ENCODE measurements at regions not wholly inside any gene's neighbourhood (a gene's known extent, or its start where the extent isn't known, plus 50 kb on each side); places are given as distances from the start of the nearest gene placed in this dataset.

GRCh38 chr16:50977138-50977537 lies 173.9 kb downstream of the SALL1 start:
- TF ChIP-seq, protein P1, sequence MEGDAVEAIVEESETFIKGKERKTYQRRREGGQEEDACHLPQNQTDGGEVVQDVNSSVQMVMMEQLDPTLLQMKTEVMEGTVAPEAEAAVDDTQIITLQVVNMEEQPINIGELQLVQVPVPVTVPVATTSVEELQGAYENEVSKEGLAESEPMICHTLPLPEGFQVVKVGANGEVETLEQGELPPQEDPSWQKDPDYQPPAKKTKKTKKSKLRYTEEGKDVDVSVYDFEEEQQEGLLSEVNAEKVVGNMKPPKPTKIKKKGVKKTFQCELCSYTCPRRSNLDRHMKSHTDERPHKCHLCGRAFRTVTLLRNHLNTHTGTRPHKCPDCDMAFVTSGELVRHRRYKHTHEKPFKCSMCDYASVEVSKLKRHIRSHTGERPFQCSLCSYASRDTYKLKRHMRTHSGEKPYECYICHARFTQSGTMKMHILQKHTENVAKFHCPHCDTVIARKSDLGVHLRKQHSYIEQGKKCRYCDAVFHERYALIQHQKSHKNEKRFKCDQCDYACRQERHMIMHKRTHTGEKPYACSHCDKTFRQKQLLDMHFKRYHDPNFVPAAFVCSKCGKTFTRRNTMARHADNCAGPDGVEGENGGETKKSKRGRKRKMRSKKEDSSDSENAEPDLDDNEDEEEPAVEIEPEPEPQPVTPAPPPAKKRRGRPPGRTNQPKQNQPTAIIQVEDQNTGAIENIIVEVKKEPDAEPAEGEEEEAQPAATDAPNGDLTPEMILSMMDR (IDR thresholded peaks at IDR 0.05; ENCODE audit: borderline replicate concordance, extremely low read depth, low read length, poor library complexity, severe bottlenecking), result no peak
- no peak for TF ChIP-seq EZH2 (IDR thresholded peaks at IDR 0.05; ENCODE audit: borderline replicate concordance, low read depth, low read length, severe bottlenecking)

Measured in DND-41 (cell line).